Thoracic aorta (tissue), 2 donors: ENCODE measurements at regions not wholly inside any gene's neighbourhood (a gene's known extent, or its start where the extent isn't known, plus 50 kb on each side); places are given as distances from the start of the nearest gene placed in this dataset.

Source experiments
- ATAC-seq: fragments of 150-250 bp; one replicate; pipeline ENCODE4 v1.8.0; 2017; ENCODE audit warnings: low read depth; ENCODE audit not compliant: insufficient number of reproducible peaks, low FRiP score
- DNase-seq: peaks from one replicate; pipeline ENCODE4 v3.0.0-alpha.2; 2020; ENCODE audit warnings: low spot score
- H3K27ac ChIP-seq, 2 donors: fragments of 200-600 bp; sonication (generic); 1 replicate in 1 of 2; 2 replicates in 1 of 2; pipeline ENCODE4 v1.5.1; 2016; ENCODE audit warnings: mild to moderate bottlenecking in 2 of 2, moderate library complexity in 2 of 2
- H3K27me3 ChIP-seq: fragments of 200-600 bp; sonication (generic); replicated peaks from 2 replicates; pipeline ENCODE4 v1.6.0; 2016; ENCODE audit warnings: mild to moderate bottlenecking; ENCODE audit not compliant: insufficient read depth
- H3K36me3 ChIP-seq: fragments of 200-600 bp; sonication (generic); one replicate; pipeline ENCODE4 v1.5.1; 2016
- H3K4me1 ChIP-seq, 2 donors: fragments of 200-600 bp; sonication (generic); 1 replicate in 1 of 2; 2 replicates in 1 of 2; pipeline versions ENCODE4 v1.5.1 to v1.6.0; 2016; ENCODE audit warnings: low read depth in 2 of 2, mild to moderate bottlenecking in 1 of 2; ENCODE audit not compliant: control insufficient read depth in 1 of 2
- H3K4me3 ChIP-seq: fragments of 200-600 bp; sonication (generic); 2 replicates; pipeline ENCODE4 v1.5.1; 2016; ENCODE audit warnings: mild to moderate bottlenecking
- H3K9me3 ChIP-seq: fragments of 200-600 bp; sonication (generic); 2 replicates; pipeline ENCODE4 v1.5.1; 2016
- CTCF ChIP-seq: fragments of 200-600 bp; sonication (generic); IDR thresholded peaks from one replicate; pipeline ENCODE4 v1.5.1; 2019; ENCODE audit warnings: antibody characterized with exemption

- ATAC-seq = no peak
- no peaks in the 10 kb centered on the region for H3K4me1 ChIP-seq
- no peak overlapping the region for H3K4me3 ChIP-seq
These were observed 1072.0 kb upstream of the INTU start for GRCh38 chr4:126560794-126561193.

GRCh38 chr4:126563389-126563788 lies 1069.4 kb upstream of the INTU start:
- Histone ChIP-seq H3K4me3 (no peak overlapping the region), H3K9me3 (no peaks in the 10 kb centered on the region), H3K36me3 (no peaks in the 10 kb centered on the region), H3K27ac (no peak overlapping the region), H3K27me3 (no peaks in the 10 kb centered on the region), H3K4me1 (no peaks in the 10 kb centered on the region)
- TF ChIP-seq CTCF = no peak
- ATAC-seq = no peak
- no peak for DNase-seq

More at GRCh38 chr4:126560794-126561193, 1072.0 kb upstream of the INTU start:
- no peak overlapping the region for H3K27ac ChIP-seq
- no peak for DNase-seq
- no peaks in the 10 kb centered on the region for H3K9me3 ChIP-seq
- no peaks in the 10 kb centered on the region for H3K27me3 ChIP-seq
- no peaks in the 10 kb centered on the region for H3K36me3 ChIP-seq
- no peak for TF ChIP-seq CTCF

- Histone ChIP-seq H3K27ac (no peak overlapping the region), H3K9me3 (no peaks in the 10 kb centered on the region), H3K4me3 (no peak overlapping the region), H3K27me3 (no peaks in the 10 kb centered on the region), H3K36me3 (no peaks in the 10 kb centered on the region), H3K4me1 (no peaks in the 10 kb centered on the region)
- no peak for ATAC-seq
- DNase-seq = no peak
- no peak for TF ChIP-seq CTCF
These were observed 1068.4 kb upstream of the INTU start for GRCh38 chr4:126564283-126564854.

- Histone ChIP-seq H3K27me3 (no peaks in the 10 kb centered on the region), H3K4me1 (no peaks in the 10 kb centered on the region), H3K9me3 (no peaks in the 10 kb centered on the region), H3K36me3 (no peaks in the 10 kb centered on the region), H3K27ac (no peak overlapping the region), H3K4me3 (no peak overlapping the region)
- DNase-seq (no peak), ATAC-seq (no peak)
- TF ChIP-seq CTCF = no peak
These were observed 1063.8 kb upstream of the INTU start for GRCh38 chr4:126568652-126569570.

- no peak for DNase-seq
- Histone ChIP-seq H3K9me3 (no peaks in the 10 kb centered on the region), H3K4me3 (no peak overlapping the region), H3K36me3 (no peaks in the 10 kb centered on the region), H3K4me1 (no peaks in the 10 kb centered on the region), H3K27me3 (no peaks in the 10 kb centered on the region), H3K27ac (no peak overlapping the region)
- ATAC-seq = no peak
- no peak for TF ChIP-seq CTCF
These were observed 1060.5 kb upstream of the INTU start for GRCh38 chr4:126572264-126572663.
